DND-41 (cell line): ENCODE measurements at regions not wholly inside any gene's neighbourhood (a gene's known extent, or its start where the extent isn't known, plus 50 kb on each side); places are given as distances from the start of the nearest gene placed in this dataset.

Experiments
- EZH2 ChIP-seq: IDR thresholded peaks from 3 replicates; pipeline ENCODE4 v1.6.1; 2012; ENCODE audit warnings: borderline replicate concordance, low read depth, mild to moderate bottlenecking, moderate library complexity, low read length, inconsistent platforms; ENCODE audit not compliant: severe bottlenecking
- TF ChIP-seq, protein P1 (sequence below): IDR thresholded peaks from 2 replicates; pipeline ENCODE4 v1.5.1; 2012; ENCODE audit warnings: borderline replicate concordance, low read length, moderate library complexity, mild to moderate bottlenecking; ENCODE audit not compliant: poor library complexity, severe bottlenecking; ENCODE audit errors: extremely low read depth

DNA sequence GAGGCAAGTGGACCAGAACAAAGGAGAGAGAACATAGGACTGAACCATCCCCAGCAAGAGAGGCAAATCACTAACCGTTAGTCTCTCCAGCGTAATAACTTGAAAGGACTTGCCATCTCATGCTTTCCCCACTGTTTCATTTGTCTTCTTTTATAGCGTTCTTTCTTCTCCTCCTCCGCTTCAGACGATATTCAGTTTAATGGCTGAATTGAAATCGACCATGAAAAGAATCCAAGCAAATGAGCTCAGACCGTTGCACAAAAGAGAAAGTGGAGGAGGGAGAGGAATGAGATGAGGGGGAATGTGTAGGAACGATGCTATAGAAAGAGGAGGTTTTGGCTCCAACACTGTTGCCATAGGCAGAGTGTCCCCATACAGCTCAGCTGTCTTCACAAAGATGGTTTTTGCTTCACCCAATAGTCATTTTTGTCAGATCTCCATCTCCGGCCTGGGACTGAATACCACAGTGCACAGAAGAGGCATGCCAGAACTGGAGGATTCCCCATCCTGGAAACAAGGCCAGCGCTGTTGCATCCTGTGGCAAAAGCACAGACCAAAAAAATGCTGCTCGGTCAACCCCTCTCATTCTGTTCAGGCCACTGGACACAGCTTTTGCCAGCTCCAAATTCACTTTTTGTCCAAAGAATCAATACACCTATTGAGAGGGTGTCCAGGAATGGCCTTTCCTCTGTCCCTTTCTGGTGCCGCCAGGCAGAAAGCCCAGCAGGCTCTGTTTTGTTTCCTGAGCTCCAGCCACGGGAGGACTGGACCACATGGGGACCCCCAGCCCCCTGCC lies 176.1 kb downstream of the ID4 start:
- TF ChIP-seq, protein P1, sequence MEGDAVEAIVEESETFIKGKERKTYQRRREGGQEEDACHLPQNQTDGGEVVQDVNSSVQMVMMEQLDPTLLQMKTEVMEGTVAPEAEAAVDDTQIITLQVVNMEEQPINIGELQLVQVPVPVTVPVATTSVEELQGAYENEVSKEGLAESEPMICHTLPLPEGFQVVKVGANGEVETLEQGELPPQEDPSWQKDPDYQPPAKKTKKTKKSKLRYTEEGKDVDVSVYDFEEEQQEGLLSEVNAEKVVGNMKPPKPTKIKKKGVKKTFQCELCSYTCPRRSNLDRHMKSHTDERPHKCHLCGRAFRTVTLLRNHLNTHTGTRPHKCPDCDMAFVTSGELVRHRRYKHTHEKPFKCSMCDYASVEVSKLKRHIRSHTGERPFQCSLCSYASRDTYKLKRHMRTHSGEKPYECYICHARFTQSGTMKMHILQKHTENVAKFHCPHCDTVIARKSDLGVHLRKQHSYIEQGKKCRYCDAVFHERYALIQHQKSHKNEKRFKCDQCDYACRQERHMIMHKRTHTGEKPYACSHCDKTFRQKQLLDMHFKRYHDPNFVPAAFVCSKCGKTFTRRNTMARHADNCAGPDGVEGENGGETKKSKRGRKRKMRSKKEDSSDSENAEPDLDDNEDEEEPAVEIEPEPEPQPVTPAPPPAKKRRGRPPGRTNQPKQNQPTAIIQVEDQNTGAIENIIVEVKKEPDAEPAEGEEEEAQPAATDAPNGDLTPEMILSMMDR, result no peak
- no peak for TF ChIP-seq EZH2
